ENCODE measurements at regions not wholly inside any gene's neighbourhood (a gene's known extent, or its start where the extent isn't known, plus 50 kb on each side); places are given as distances from the start of the nearest gene placed in this dataset.

GRCh38 chr2:184449760-184450159 lies 148.6 kb upstream of the ZNF804A start:
- TF ChIP-seq POLR2AphosphoS5 (IDR thresholded peaks at IDR 0.05) (no peak), CTCF (IDR thresholded peaks at IDR 0.05; ENCODE audit: poor library complexity, severe bottlenecking) (no peak), RAD21 (conservative IDR thresholded peaks at IDR 0.05) (no peak), EP300 (conservative IDR thresholded peaks at IDR 0.05; ENCODE audit: poor library complexity, severe bottlenecking) (no peak), EZH2 (IDR thresholded peaks at IDR 0.05; ENCODE audit: borderline replicate concordance, insufficient read depth, low read length, poor library complexity, severe bottlenecking) (no peak), REST (IDR thresholded peaks at IDR 0.05; ENCODE audit: borderline replicate concordance) (no peak)
